ENCODE measurements at regions not wholly inside any gene's neighbourhood (a gene's known extent, or its start where the extent isn't known, plus 50 kb on each side); places are given as distances from the start of the nearest gene placed in this dataset.
"Not testable (repeated sequence)": the region's sequence is repeated elsewhere in the genome, so short reads cannot be mapped to it uniquely, and the experiment has no call there.

GRCh38 chr7:9505516-9505915 is 1072.1 kb downstream of the NXPH1 start:
- DNase-seq (ENCODE audit: low spot score) = no peak

GRCh38 chr7:9507290-9507689 is 1073.9 kb downstream of the NXPH1 start:
- no peak for DNase-seq (ENCODE audit: low spot score)

GRCh38 chr7:9516662-9517061 is 1083.3 kb downstream of the NXPH1 start:
- no peak for DNase-seq (ENCODE audit: low spot score)

GRCh38 chr7:9523579-9523978 is 1090.2 kb downstream of the NXPH1 start:
- DNase-seq (ENCODE audit: low spot score) = no peak

GRCh38 chr7:9552431-9552830 is 1119.0 kb downstream of the NXPH1 start:
- DNase-seq (ENCODE audit: low spot score) = not testable (repeated sequence)

- DNase-seq (ENCODE audit: low spot score) = no peak
Observed at GRCh38 chr7:9557853-9558252, 1124.4 kb downstream of the NXPH1 start.

- DNase-seq (ENCODE audit: low spot score) = no peak
Observed at GRCh38 chr7:9575716-9576115, 1142.3 kb downstream of the NXPH1 start.

GRCh38 chr7:9582824-9583223 is 1149.4 kb downstream of the NXPH1 start:
- no peak for DNase-seq (ENCODE audit: low spot score)

- DNase-seq (ENCODE audit: low spot score) = no peak
Observed at GRCh38 chr7:9598411-9598810, 1165.0 kb downstream of the NXPH1 start.

- no peak for DNase-seq (ENCODE audit: low spot score)
Observed at GRCh38 chr7:9600974-9601373, 1167.6 kb downstream of the NXPH1 start.

- DNase-seq (ENCODE audit: low spot score) = no peak
Observed at GRCh38 chr7:9603291-9603690, 1169.9 kb downstream of the NXPH1 start.

- no peak for DNase-seq (ENCODE audit: low spot score)
Observed at GRCh38 chr7:9608560-9608959, 1175.2 kb downstream of the NXPH1 start.

GRCh38 chr7:9620899-9621298 is 1187.5 kb downstream of the NXPH1 start:
- not testable (repeated sequence) for DNase-seq (ENCODE audit: low spot score)

- not testable (repeated sequence) for DNase-seq (ENCODE audit: low spot score)
Observed at GRCh38 chr7:9621306-9621902, 1188.0 kb downstream of the NXPH1 start.

GRCh38 chr7:9621927-9622326 is 1188.5 kb downstream of the NXPH1 start:
- no peak for DNase-seq (ENCODE audit: low spot score)

GRCh38 chr7:9625953-9626352 is 1192.5 kb downstream of the NXPH1 start:
- DNase-seq (ENCODE audit: low spot score) = no peak

GRCh38 chr7:9645756-9646155 is 1212.3 kb downstream of the NXPH1 start:
- DNase-seq (ENCODE audit: low spot score) = no peak

GRCh38 chr7:9657257-9657656 is 1223.8 kb downstream of the NXPH1 start:
- no peak for DNase-seq (ENCODE audit: low spot score)

- no peak for DNase-seq (ENCODE audit: low spot score)
Observed at GRCh38 chr7:9671979-9672917, 1238.8 kb downstream of the NXPH1 start.

GRCh38 chr7:9680713-9681112 is 1247.3 kb downstream of the NXPH1 start:
- DNase-seq (ENCODE audit: low spot score) = no peak

- DNase-seq (ENCODE audit: low spot score) = no peak
Observed at GRCh38 chr7:9681284-9681683, 1247.9 kb downstream of the NXPH1 start.

GRCh38 chr7:9691286-9691685 is 1257.9 kb downstream of the NXPH1 start:
- DNase-seq (ENCODE audit: low spot score) = no peak

GRCh38 chr7:9698375-9698774 is 1265.0 kb downstream of the NXPH1 start:
- no peak for DNase-seq (ENCODE audit: low spot score)
